Epithelial cell of proximal tubule (primary cell): ENCODE measurements at regions not wholly inside any gene's neighbourhood (a gene's known extent, or its start where the extent isn't known, plus 50 kb on each side); places are given as distances from the start of the nearest gene placed in this dataset.
"Not testable (repeated sequence)": the region's sequence is repeated elsewhere in the genome, so short reads cannot be mapped to it uniquely, and the experiment has no call there.

ENCODE experiments used
- DNase-seq: peaks from one replicate; pipeline ENCODE4 v3.0.0-alpha.2; 2011; ENCODE audit warnings: low read depth
- H3K4me3 ChIP-seq: 2 replicates; pipeline ENCODE4 v1.5.1; 2011; ENCODE audit warnings: low read depth, mild to moderate bottlenecking, low read length
- TF ChIP-seq, protein P1 (sequence below): conservative IDR thresholded peaks from 2 replicates; pipeline ENCODE4 v1.5.1; 2012; ENCODE audit warnings: low read depth, mild to moderate bottlenecking, low read length

DNA sequence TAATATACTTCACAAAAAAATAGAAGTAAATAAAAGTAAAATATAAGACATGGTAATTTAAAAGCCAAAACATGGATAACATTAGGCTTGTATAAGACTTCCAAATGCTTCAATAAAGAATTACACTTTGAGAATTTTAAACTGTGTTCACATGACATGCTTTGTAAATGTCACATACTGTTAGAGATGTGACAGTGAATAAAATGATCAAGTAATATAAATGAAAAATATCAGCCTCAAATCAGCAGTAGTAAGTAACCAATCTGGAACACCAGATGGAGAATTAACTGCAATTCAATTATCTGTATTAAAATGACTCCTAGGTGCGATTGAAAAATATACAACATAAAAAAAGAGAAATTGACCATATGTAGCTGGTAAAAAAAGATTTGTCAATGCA lies 1260.8 kb downstream of the BRINP3 start:
- TF ChIP-seq, protein P1, sequence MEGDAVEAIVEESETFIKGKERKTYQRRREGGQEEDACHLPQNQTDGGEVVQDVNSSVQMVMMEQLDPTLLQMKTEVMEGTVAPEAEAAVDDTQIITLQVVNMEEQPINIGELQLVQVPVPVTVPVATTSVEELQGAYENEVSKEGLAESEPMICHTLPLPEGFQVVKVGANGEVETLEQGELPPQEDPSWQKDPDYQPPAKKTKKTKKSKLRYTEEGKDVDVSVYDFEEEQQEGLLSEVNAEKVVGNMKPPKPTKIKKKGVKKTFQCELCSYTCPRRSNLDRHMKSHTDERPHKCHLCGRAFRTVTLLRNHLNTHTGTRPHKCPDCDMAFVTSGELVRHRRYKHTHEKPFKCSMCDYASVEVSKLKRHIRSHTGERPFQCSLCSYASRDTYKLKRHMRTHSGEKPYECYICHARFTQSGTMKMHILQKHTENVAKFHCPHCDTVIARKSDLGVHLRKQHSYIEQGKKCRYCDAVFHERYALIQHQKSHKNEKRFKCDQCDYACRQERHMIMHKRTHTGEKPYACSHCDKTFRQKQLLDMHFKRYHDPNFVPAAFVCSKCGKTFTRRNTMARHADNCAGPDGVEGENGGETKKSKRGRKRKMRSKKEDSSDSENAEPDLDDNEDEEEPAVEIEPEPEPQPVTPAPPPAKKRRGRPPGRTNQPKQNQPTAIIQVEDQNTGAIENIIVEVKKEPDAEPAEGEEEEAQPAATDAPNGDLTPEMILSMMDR, result no peak
- H3K4me3 ChIP-seq, result no peak overlapping the region
- no peak for DNase-seq

DNA sequence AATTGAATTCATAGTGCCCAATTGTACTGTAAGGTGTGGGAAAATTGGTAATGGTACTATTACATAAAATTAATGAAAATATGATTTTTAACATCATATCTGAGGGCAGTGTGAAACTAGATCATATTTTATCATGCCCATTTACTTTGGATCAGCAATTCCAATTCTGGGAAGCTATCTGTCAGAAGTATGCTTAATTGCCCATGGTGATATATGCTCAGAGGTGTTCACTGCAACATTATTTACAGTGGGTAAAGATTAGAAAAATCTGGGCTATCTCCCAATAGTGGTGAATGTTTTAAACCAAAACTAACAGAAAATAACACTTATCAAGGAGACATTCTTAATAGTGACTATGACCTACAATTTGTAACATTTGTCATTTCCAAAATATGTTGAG lies 1260.0 kb downstream of the BRINP3 start:
- TF ChIP-seq, protein P1, result no peak
- no peak overlapping the region for H3K4me3 ChIP-seq
- no peak for DNase-seq

DNA sequence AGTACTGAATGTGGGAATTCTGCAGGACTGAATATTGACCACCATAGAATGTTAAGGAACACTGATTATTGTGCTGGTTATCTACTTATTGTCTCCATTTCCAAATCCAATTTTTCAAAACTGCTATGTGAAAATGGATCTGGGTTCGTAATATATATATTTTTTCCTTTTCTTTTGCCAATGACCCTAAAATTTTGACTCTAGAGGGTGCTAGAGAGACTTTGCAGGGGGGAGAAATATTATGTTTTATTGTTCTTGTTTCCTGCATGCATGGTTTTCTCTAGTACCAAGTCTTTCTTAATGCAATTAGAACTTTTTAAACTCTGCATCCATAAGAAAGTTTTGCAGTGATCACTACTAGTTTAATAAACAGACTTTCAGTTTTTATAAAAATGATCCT lies 1256.9 kb downstream of the BRINP3 start:
- DNase-seq, result no peak
- no peak overlapping the region for H3K4me3 ChIP-seq
- TF ChIP-seq, protein P1, result peak; percentile 57

GRCh38 chr1:189225794-189226145 lies 1251.9 kb downstream of the BRINP3 start:
- DNase-seq, H3K4me3 ChIP-seq: not testable (repeated sequence)

GRCh38 chr1:189226779-189227178 lies 1250.9 kb downstream of the BRINP3 start:
- H3K4me3 ChIP-seq, result no peak overlapping the region
- DNase-seq, result no peak
- TF ChIP-seq, protein P1, result no peak

GRCh38 chr1:189237008-189237407 lies 1240.7 kb downstream of the BRINP3 start:
- H3K4me3 ChIP-seq, result no peak overlapping the region
- DNase-seq, result no peak
- TF ChIP-seq, protein P1, result no peak

- TF ChIP-seq, protein P1, result no peak
- DNase-seq, result no peak
- H3K4me3 ChIP-seq, result peak overlapping the region; percentile 9
Measured at GRCh38 chr1:189253601-189254350, 1223.9 kb downstream of the BRINP3 start.

DNA sequence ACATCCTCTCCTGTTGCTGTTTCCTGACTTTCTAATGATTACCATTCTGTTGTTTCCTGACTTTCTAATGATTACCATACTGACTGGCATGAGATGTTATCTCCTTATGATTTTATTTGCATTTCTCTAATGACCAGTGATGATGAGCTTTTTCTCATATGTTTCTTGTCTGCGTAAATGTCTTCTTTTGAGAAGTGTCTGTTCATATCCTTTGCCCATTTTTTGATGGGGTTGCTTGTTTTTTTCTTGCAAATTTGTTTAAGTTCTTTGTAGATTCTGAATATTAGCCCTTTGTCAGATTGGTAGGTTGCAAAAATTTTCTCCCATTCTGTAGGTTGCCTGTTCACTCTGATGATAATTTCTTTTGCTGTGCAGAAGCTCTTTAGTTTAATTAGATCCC lies 1216.5 kb downstream of the BRINP3 start:
- not testable (repeated sequence) for H3K4me3 ChIP-seq, DNase-seq
